ENCODE measurements at regions not wholly inside any gene's neighbourhood (a gene's known extent, or its start where the extent isn't known, plus 50 kb on each side); places are given as distances from the start of the nearest gene placed in this dataset.
A peak's percentile ranks its signal among the peaks of the same experiment; 100 is the strongest.

DNA sequence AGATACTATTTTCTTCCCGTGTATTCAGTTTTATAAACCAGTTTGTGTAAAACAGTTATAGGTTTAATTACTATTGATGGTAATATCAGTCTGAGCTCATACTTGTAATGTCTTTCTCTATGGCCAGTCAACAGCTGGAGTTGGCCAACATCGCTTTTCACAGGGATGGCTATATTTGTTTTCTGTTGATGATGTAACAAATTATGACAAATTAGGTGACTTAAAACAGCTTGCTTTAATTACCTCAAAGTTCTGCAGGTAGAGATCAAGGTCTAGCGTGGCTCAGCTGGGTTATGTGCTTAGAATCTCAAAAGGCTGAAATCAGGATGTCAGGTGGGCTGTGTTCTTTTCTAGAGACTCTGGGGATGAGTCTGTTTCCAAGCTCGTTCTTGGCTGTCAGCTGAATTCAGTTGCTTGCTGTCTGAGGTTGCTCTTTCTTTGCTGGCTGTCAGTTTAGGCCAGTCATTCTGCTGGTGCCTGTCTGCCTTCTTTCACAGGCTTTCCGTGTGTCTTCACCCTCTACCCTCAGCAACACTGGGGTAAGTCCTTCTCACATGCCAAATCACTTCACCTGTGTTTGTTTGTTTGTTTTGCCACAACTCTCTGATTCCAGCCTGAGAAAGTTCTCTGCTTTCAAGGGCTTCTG is 370.2 kb upstream of the E2F7 start:
- H3K79me1 ChIP-seq (ENCODE audit: insufficient read depth, low read depth, low read length, poor library complexity, severe bottlenecking) = no peaks in the 10 kb centered on the region
- Mint-ChIP-seq H3K9me3 (no peaks in the 10 kb centered on the region), H3K27ac (peak overlapping the region; percentile 14 to 54 (median 20); a peak in 3 of 7 replicates), H3K27me3 (ENCODE audit: low read depth) (no peaks in the 10 kb centered on the region), H3K4me3 (no peak overlapping the region), H3K36me3 (ENCODE audit: insufficient read depth in 1 of 3, low read depth in 3 of 3) (no peaks in the 10 kb centered on the region), H3K4me1 (peaks cover 2 to 5% of the 10 kb centered on the region in 2 experiments; a peak in 3 of 4 replicates)
- no peaks in the 10 kb centered on the region for H4K20me1 ChIP-seq (ENCODE audit: control insufficient read depth, insufficient read depth, insufficient read length)
- H3K27ac ChIP-seq (ENCODE audit: insufficient read length, low read depth, low read length) = no peak overlapping the region
- H3K79me2 ChIP-seq (ENCODE audit: insufficient read depth, low read length) = no peaks in the 10 kb centered on the region
- no peak overlapping the region for H3K56ac ChIP-seq (ENCODE audit: insufficient read length, low read depth, low read length)
- no CpG with 5 or more reads among the region's 5 CpGs for WGBS (ENCODE audit: extremely low coverage, insufficient read length, low lambda C conversion rate)
- H2AK5ac ChIP-seq (ENCODE audit: insufficient read length, low read length) = no peak overlapping the region
- no peak overlapping the region for H3K9ac ChIP-seq (ENCODE audit: extremely low read depth, insufficient read length, low read length)
- H3K4ac ChIP-seq (ENCODE audit: low read depth, low read length) = no peak overlapping the region
- H4K5ac ChIP-seq (ENCODE audit: insufficient read length, low read depth, low read length) = no peak overlapping the region
- no peak overlapping the region for H4K91ac ChIP-seq (ENCODE audit: insufficient read length, low read depth, low read length)
- H4K8ac ChIP-seq (replicated peaks; ENCODE audit: insufficient read length, low read depth, low read length) = no peak overlapping the region
- H3K14ac ChIP-seq (ENCODE audit: insufficient read depth, low read length) = no peak overlapping the region
- no peaks in the 10 kb centered on the region for H3K27me3 ChIP-seq (ENCODE audit: insufficient read depth, low read length)
- no peak overlapping the region for H3K23ac ChIP-seq (ENCODE audit: insufficient read length, low read depth, low read length)
- H3T11ph ChIP-seq (ENCODE audit: low read length) = no peak overlapping the region
- TF ChIP-seq, protein P1, sequence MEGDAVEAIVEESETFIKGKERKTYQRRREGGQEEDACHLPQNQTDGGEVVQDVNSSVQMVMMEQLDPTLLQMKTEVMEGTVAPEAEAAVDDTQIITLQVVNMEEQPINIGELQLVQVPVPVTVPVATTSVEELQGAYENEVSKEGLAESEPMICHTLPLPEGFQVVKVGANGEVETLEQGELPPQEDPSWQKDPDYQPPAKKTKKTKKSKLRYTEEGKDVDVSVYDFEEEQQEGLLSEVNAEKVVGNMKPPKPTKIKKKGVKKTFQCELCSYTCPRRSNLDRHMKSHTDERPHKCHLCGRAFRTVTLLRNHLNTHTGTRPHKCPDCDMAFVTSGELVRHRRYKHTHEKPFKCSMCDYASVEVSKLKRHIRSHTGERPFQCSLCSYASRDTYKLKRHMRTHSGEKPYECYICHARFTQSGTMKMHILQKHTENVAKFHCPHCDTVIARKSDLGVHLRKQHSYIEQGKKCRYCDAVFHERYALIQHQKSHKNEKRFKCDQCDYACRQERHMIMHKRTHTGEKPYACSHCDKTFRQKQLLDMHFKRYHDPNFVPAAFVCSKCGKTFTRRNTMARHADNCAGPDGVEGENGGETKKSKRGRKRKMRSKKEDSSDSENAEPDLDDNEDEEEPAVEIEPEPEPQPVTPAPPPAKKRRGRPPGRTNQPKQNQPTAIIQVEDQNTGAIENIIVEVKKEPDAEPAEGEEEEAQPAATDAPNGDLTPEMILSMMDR (conservative IDR thresholded peaks at IDR 0.05) = no peak
- no peaks in the 10 kb centered on the region for H3K4me1 ChIP-seq (ENCODE audit: insufficient read depth, low read length)
- H2AFZ ChIP-seq (ENCODE audit: low read length) = no peak overlapping the region
- H2BK120ac ChIP-seq (ENCODE audit: low read depth, low read length, poor library complexity, severe bottlenecking) = no peak overlapping the region
- H2BK20ac ChIP-seq (ENCODE audit: low read depth, low read length, poor library complexity, severe bottlenecking) = no peak overlapping the region
- no peaks in the 10 kb centered on the region for H3K23me2 ChIP-seq (ENCODE audit: insufficient read length, low read depth, low read length, poor library complexity, severe bottlenecking)
- H2BK15ac ChIP-seq (ENCODE audit: low read depth, low read length) = no peak overlapping the region
- no peak overlapping the region for H3K18ac ChIP-seq (ENCODE audit: insufficient read length, low read depth, low read length)
- no peak overlapping the region for H3K4me2 ChIP-seq (ENCODE audit: insufficient read depth, insufficient read length, low read length)
- no peak overlapping the region for H2BK5ac ChIP-seq (ENCODE audit: insufficient read length, low read length)
- H2BK12ac ChIP-seq (ENCODE audit: insufficient read length, low read depth, low read length) = no peak overlapping the region
- no peak for DNase-seq
- no peaks in the 10 kb centered on the region for H3K9me3 ChIP-seq (ENCODE audit: control insufficient read depth, low read depth, low read length)
